ENCODE measurements at regions not wholly inside any gene's neighbourhood (a gene's known extent, or its start where the extent isn't known, plus 50 kb on each side); places are given as distances from the start of the nearest gene placed in this dataset.

- no peak for TF ChIP-seq EZH2 (IDR thresholded peaks at IDR 0.05; ENCODE audit: low read length)
- no peak for TF ChIP-seq CTCF (optimal IDR thresholded peaks at IDR 0.05 in 1 of 3, IDR thresholded peaks at IDR 0.05 in 1 of 3, conservative IDR thresholded peaks at IDR 0.05 in 1 of 3; ENCODE audit: extremely low read depth in 1 of 3, insufficient read depth in 2 of 3, low read length in 3 of 3)
Measured at GRCh38 chr16:6946106-6946505, 386.5 kb upstream of the RBFOX1 start.

Measured in keratinocyte (primary cell).